ENCODE measurements at regions not wholly inside any gene's neighbourhood (a gene's known extent, or its start where the extent isn't known, plus 50 kb on each side); places are given as distances from the start of the nearest gene placed in this dataset.
"Not testable (repeated sequence)": the region's sequence is repeated elsewhere in the genome, so short reads cannot be mapped to it uniquely, and the experiment has no call there.

DNA sequence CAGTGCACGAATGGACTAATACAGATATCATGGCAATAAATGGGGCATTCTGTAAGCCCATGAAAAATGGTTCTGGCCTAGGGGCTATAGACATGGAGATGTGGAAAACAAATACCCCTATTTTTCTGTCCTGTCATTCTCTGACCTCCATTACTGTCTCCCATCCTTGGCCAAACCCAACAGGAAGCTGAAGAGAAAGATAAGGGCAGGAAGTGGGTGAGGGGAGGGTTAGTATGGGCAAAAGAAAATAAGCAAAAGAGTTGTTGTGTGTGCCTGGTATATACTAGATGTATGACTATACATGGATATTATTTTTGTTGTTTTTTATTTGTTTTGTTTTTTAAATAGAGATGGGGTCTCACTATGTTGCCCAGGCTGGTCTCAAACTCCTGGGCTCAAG is 339.3 kb downstream of the PCNX1 start:
- intact Hi-C loops (cut with DNase I), result no loop called here
- DNase-seq, result no peak
- Histone ChIP-seq H3K27ac (no peak overlapping the region), H3K27me3 (no peaks in the 10 kb centered on the region), H3K36me3 (no peaks in the 10 kb centered on the region), H3K9ac (ENCODE audit: low read depth in 2 of 2, low read length in 2 of 2) (no peak overlapping the region), H3K9me3 (no peaks in the 10 kb centered on the region), H3K4me1 (no peaks in the 10 kb centered on the region), H3K4me3 (no peak overlapping the region)
- no peak for TF ChIP-seq CTCF (IDR thresholded peaks at IDR 0.05)

DNA sequence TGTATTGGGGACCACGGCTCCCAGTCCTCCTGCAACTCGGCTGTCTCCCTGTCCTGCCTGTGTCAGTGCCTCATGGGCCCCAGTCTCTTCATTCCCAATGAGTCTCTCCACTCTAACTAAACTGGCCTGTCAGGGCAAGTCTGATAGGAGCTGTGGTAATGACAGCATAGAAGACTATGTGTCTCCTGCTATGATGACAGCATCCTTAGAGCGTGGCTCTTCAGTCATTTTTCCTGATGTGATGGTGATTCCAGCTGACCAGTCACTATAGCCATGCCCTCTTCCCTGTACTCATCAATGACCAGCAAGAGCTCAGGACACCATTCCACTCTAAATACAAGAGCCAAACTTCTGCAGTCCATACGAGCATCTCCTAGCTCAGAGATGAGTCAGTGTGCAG is 339.8 kb downstream of the PCNX1 start:
- Histone ChIP-seq H3K27ac (no peak overlapping the region), H3K27me3 (no peaks in the 10 kb centered on the region), H3K4me3 (no peak overlapping the region), H3K36me3 (no peaks in the 10 kb centered on the region), H3K4me1 (no peaks in the 10 kb centered on the region), H3K9me3 (no peaks in the 10 kb centered on the region), H3K9ac (ENCODE audit: low read depth in 2 of 2, low read length in 2 of 2) (no peak overlapping the region)
- no peak for DNase-seq
- intact Hi-C loops (cut with DNase I), result no loop called here
- TF ChIP-seq CTCF (IDR thresholded peaks at IDR 0.05), result no peak

DNA sequence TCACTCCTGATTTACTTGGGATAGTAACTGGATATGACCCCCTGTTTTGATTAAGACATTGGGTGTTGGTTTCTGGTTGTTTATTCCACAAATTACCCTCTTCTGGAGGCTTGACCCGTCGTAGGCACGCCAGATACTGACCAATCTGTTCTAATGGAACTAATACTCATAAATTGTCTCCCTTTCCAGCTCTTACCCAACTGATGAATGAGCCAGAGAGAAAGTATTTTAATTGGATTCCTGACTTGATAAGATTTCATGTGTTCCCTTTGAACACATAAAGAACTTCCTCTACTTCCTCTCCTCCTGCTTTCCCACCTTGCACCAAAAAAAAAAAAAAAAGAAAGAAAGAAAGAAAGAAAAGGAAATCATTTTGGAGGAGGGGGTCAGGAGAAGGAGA is 340.9 kb downstream of the PCNX1 start:
- H3K9me3 ChIP-seq, result no peaks in the 10 kb centered on the region
- H3K27me3 ChIP-seq, result no peaks in the 10 kb centered on the region
- H3K36me3 ChIP-seq, result no peaks in the 10 kb centered on the region
- intact Hi-C loops (cut with DNase I), result no loop called here
- no peak overlapping the region for H3K27ac ChIP-seq
- no peaks in the 10 kb centered on the region for H3K4me1 ChIP-seq
- no peak overlapping the region for H3K9ac ChIP-seq (ENCODE audit: low read depth in 2 of 2, low read length in 2 of 2)
- DNase-seq, result no peak
- no peak for TF ChIP-seq CTCF (IDR thresholded peaks at IDR 0.05)
- H3K4me3 ChIP-seq, result no peak overlapping the region

GRCh38 chr14:71250347-71250746 is 343.1 kb downstream of the PCNX1 start:
- Histone ChIP-seq H3K9ac (ENCODE audit: low read depth in 2 of 2, low read length in 2 of 2) (no peak overlapping the region), H3K36me3 (no peaks in the 10 kb centered on the region), H3K4me3 (no peak overlapping the region), H3K27me3 (no peaks in the 10 kb centered on the region), H3K27ac (no peak overlapping the region), H3K4me1 (no peaks in the 10 kb centered on the region), H3K9me3 (no peaks in the 10 kb centered on the region)
- TF ChIP-seq CTCF (IDR thresholded peaks at IDR 0.05), result no peak
- intact Hi-C loops (cut with DNase I), result no loop called here
- DNase-seq, result no peak

- no peak overlapping the region for H3K4me3 ChIP-seq
- no peaks in the 10 kb centered on the region for H3K9me3 ChIP-seq
- no peak overlapping the region for H3K9ac ChIP-seq (ENCODE audit: low read depth in 2 of 2, low read length in 2 of 2)
- no peak for DNase-seq
- H3K27me3 ChIP-seq, result no peaks in the 10 kb centered on the region
- H3K27ac ChIP-seq, result no peak overlapping the region
- H3K4me1 ChIP-seq, result no peaks in the 10 kb centered on the region
- TF ChIP-seq CTCF (IDR thresholded peaks at IDR 0.05), result no peak
- intact Hi-C loops (cut with DNase I), result no loop called here
- H3K36me3 ChIP-seq, result no peaks in the 10 kb centered on the region
Measured at GRCh38 chr14:71250791-71251190, 343.5 kb downstream of the PCNX1 start.

DNA sequence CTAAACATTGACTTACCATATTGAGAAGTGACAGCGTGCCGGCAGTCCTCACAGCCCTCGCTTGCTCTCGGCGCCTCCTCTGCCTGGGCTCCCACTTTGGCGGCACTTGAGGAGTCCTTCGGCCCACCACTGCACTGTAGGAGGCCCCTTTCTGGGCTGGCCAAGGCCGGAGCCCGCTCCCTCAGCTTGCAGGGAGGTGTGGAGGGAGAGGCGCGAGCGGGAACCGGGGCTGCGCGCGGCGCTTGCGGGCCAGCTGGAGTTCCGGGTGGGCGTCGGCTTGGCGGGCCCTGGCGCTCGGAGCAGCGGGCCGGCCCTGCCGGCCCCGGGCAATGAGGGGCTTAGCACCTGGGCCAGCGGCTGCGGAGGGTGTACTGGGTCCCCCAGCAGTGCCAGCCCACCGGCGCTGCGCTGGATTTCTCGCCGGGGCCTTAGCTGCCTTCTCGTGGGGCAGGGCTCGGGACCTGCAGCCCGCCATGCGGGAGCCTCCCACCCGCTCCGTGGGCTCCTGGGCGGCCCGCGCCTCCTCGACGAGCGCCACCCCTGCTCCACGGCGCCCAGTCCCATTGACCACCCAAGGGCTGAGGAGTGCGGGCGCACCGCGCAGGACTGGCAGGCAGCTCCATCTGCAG is 346.9 kb downstream of the PCNX1 start:
- H3K9ac ChIP-seq (ENCODE audit: low read depth in 2 of 2, low read length in 2 of 2); intact Hi-C loops (cut with DNase I); H3K36me3 ChIP-seq; H3K4me1 ChIP-seq; H3K27ac ChIP-seq; H3K9me3 ChIP-seq; H3K27me3 ChIP-seq; DNase-seq; H3K4me3 ChIP-seq: not testable (repeated sequence)

Data from colonic mucosa (tissue), 4 donors.